ENCODE measurements at regions not wholly inside any gene's neighbourhood (a gene's known extent, or its start where the extent isn't known, plus 50 kb on each side); places are given as distances from the start of the nearest gene placed in this dataset.

GRCh38 chr4:18397681-18398390 is 376.3 kb upstream of the LCORL start:
- no peak for DNase-seq

DNA sequence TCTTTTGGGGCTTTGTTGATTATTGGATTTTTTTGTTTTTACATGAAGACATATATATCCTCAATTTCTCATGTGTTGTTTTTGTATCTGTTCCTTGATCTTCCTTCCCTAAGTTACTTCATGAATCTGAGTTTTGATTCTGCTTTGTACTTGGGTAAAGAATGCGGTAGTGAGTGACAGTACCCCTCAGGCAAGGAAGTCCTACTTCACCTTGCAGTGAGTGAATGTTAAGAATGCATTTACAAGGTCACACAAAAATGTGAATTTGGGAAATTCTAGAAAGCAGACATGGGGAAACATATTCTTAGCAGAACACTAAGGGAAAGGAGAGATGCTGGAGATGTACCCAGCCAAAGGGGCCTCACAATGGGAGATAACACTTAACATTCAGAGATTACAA is 373.1 kb upstream of the LCORL start:
- no peak for DNase-seq

DNA sequence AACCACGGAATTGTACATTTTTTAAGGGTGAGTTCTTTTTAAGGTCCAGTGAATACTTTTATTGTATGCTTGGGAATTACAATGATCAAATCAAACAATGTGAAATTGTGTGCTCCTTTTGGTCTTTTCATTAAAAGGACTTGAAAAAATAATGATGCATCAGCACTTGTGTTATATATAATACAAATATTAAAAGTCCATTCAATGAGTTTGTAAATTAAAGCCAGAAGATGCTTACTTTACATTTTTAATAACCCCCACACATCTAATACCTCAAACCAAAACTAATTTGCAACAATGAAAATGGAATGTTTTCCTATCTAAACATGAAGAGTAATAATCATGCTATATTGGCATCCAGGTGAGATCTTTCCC is 369.8 kb upstream of the LCORL start:
- DNase-seq = no peak

DNA sequence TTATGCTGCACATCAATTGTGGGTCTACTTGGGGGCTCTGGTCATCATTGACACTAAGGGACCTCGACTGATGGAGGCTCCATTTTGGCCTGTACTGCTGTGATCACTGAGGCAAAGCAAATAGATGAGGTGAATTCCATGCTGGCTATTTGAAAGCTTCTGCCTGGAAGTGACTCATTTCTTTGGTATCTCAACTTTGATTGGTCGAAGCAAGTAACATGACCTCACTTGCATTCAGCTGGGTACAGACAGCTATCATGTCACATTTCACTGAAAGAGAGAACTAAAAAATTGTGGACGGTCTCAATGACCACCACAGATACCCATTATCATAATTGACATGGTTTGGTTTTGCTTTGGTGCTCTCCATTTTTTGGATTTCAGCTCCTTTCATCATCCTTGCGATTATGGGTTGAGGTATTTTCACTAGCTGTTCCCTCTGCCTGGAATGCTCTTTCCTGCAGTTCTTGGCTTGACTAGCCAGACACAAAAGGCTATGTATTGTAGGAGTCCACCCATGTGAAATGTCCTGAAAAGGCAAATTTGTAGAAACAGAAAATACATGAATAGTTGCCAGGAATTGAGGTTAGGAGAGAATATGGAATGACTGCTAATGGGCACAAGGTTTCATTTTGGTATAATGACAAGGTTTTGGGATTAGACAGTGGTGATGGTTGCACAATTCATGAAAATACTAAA is 369.2 kb upstream of the LCORL start:
- DNase-seq = no peak

DNA sequence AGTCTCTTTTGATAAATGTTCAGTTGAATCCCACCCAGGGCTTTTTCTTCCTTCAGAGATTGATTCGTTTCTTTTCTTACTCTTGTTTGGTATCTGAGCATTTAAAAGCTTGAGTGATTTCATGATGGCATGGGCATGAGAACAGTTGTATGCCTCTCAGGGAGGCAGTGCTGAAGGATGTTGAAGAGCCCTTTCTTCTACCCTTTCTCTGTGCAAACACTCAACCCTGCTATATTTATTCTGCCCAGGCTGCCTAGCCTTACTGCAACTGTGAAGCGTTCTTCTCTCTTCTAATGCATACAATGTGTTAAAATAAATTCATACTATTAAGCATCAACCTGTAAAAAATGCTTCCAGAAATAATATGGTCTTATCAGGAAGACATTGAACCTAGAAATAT is 367.6 kb upstream of the LCORL start:
- no peak for DNase-seq

- no peak for DNase-seq
Observed at GRCh38 chr4:18388039-18388438, 366.5 kb upstream of the LCORL start.

GRCh38 chr4:18381186-18381585 is 359.6 kb upstream of the LCORL start:
- DNase-seq = no peak

- DNase-seq = no peak
Observed at GRCh38 chr4:18369561-18369960, 348.0 kb upstream of the LCORL start.

DNA sequence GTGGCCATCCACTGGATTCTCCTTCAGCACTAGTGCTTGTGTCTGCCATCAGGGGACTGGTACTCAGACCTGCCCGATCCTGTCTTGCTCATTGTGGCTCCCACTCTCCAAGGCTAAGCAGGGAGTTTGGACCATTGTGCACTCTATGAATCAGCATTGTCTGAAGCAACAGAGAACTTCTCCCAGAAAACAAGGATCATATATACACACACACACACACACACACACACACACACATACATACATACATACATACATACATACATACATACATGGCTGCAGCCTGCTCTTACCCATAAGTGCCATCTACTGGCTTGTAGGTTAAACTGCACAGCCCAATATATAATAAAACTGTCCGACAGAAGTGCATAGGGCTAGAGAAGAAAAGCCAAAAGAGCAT is 345.3 kb upstream of the LCORL start:
- DNase-seq = no peak

GRCh38 chr4:18366136-18366535 is 344.6 kb upstream of the LCORL start:
- DNase-seq = no peak

DNA sequence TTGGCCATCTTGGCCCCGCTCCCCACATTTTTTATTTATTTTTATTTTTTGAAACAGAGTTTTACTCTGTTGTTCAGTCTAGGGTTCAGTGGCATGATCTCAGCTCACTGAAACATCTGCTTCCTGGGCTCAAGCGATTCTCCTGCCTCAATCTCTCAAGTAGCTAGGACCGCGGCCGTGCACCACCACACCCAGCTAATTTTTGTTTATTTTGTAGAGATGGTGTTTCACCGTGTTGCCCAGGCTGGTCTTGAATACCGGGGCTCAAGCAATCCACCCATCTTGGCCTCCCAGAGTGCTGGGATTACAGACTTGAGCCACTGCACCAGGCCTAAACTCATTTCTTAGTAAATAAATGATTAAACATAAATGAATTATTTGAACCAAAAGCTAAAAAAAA is 322.0 kb upstream of the LCORL start:
- DNase-seq = no peak

- no peak for DNase-seq
Observed at GRCh38 chr4:18342847-18343246, 321.3 kb upstream of the LCORL start.

DNA sequence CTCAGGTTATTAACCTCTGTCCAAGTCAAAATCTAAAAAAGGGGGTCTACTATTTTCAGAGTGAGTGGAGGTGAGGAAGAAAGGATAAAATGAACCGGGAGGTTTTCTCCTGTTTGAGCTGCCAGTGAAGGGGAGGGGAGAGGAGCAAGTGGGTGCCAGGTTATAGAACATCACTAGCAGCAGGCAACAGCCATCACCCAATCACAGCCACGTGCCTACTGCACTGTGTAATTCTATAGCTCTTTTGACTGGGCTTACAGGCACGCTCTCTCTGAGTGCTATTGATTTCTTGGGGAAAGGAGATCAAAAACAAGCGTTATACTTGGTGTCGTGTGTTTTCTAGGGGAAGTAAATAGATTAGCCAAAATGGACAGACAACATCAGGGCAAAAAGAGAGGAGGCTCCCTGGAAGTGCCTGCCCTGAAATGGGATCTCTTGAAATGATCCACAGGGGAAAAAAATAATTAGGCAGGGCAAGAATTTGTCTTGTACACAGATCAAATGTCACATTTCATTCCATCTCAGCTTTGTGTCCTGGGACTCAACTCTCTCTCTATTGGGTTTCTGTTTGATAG is 300.5 kb upstream of the LCORL start:
- DNase-seq = no peak

DNA sequence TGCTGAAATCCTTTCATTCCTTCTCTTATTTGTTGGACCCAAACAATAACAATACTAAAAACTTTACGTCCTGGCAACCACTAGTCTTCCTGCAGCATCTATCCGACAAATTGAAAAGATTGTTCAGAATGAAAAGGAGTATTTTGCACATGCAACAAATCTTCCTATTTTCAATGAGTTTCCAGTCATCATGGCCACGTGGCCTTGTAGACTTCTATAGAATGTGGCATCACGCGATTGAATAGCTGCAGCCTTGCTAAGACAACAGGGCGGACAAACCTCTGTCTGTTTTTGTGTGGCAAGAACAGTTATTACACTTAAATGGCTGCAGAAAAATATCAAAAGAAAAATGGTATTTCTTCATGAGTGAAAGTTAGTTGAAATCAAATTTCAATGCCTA is 297.9 kb upstream of the LCORL start:
- DNase-seq = no peak

GRCh38 chr4:18318682-18319388 is 297.3 kb upstream of the LCORL start:
- DNase-seq = no peak

DNA sequence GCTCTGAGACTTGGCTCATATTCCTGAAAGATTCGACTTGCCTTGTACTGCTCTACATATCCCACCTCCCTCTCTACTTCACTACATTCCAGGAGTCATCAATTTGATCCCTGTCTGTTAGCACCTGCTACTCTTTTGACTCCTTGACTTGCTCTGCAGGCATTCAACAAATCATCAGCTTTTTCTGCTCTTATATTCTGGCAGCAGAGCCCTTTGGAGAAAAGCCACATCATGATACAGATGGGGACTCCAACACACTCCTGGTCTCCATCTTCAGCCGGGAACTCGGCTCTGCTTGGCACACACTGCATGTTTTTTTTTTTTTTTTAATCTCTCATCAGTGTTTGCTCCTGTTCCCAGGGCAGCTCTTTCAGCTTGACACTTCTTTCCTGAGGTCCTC is 293.2 kb upstream of the LCORL start:
- DNase-seq = no peak

- no peak for DNase-seq
Observed at GRCh38 chr4:18297684-18298083, 276.1 kb upstream of the LCORL start.

GRCh38 chr4:18296411-18296810 is 274.9 kb upstream of the LCORL start:
- DNase-seq = no peak

GRCh38 chr4:18294846-18295245 is 273.3 kb upstream of the LCORL start:
- no peak for DNase-seq

GRCh38 chr4:18294021-18294420 is 272.5 kb upstream of the LCORL start:
- DNase-seq = no peak

DNA sequence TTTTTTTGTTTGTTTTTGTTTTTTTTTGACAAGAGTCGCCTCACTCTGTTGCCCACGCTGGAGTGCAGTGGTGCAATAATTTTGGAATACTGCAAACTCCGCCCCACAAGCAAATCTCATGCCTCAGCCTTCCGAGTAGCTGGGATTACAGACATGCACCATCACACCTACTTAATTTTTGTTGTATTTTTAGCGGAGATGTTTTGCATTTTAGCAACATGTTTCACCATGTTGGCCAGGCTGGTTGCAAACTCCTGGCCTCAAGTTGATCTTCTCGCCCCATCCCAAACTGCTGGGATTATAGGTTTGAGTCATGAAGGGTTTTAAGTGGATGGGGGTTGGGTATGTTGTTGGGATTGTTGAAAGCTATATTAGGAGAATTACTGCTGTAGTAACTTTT is 270.9 kb upstream of the LCORL start:
- no peak for DNase-seq

GRCh38 chr4:18291981-18292380 is 270.4 kb upstream of the LCORL start:
- no peak for DNase-seq

GRCh38 chr4:18291256-18291655 is 269.7 kb upstream of the LCORL start:
- no peak for DNase-seq

- no peak for DNase-seq
Observed at GRCh38 chr4:18285357-18285756, 263.8 kb upstream of the LCORL start.

All from HCEC 1CT (cell line).